Right lung (tissue), 2 donors: ENCODE measurements at regions not wholly inside any gene's neighbourhood (a gene's known extent, or its start where the extent isn't known, plus 50 kb on each side); places are given as distances from the start of the nearest gene placed in this dataset.
"Not testable (repeated sequence)": the region's sequence is repeated elsewhere in the genome, so short reads cannot be mapped to it uniquely, and the experiment has no call there.

ENCODE experiments used
- DNase-seq, 2 donors: peaks; one replicate each; pipeline ENCODE4 v3.0.0-alpha.2; 2013

GRCh38 chr5:153939101-153939500 is 99.6 kb downstream of the FAM114A2 start:
- no peak for DNase-seq

- no peak for DNase-seq
Measured at GRCh38 chr5:153938191-153938842, 100.4 kb downstream of the FAM114A2 start.

- no peak for DNase-seq
Measured at GRCh38 chr5:153937661-153938060, 101.0 kb downstream of the FAM114A2 start.

- not testable (repeated sequence) for DNase-seq
Measured at GRCh38 chr5:153935151-153935550, 103.6 kb downstream of the FAM114A2 start.

- DNase-seq = no peak
Measured at GRCh38 chr5:153926201-153926600, 112.5 kb downstream of the FAM114A2 start.

GRCh38 chr5:153919161-153919560 is 119.5 kb downstream of the FAM114A2 start:
- DNase-seq = no peak

- DNase-seq = no peak
Measured at GRCh38 chr5:153907170-153907775, 131.4 kb downstream of the FAM114A2 start.

- no peak for DNase-seq
Measured at GRCh38 chr5:153905219-153905618, 133.5 kb downstream of the FAM114A2 start.

- no peak for DNase-seq
Measured at GRCh38 chr5:153903321-153903720, 135.4 kb downstream of the FAM114A2 start.

- DNase-seq = no peak
Measured at GRCh38 chr5:153902016-153902415, 136.7 kb downstream of the FAM114A2 start.

- no peak for DNase-seq
Measured at GRCh38 chr5:153901449-153901848, 137.3 kb downstream of the FAM114A2 start.

GRCh38 chr5:153900703-153901395 is 137.9 kb downstream of the FAM114A2 start:
- no peak for DNase-seq

- DNase-seq = no peak
Measured at GRCh38 chr5:153899746-153900145, 139.0 kb downstream of the FAM114A2 start.

- DNase-seq = peak in 1 of 2 donors; percentile 9
Measured at GRCh38 chr5:153896701-153897100, 142.0 kb downstream of the FAM114A2 start.

- no peak for DNase-seq
Measured at GRCh38 chr5:153896117-153896516, 142.6 kb downstream of the FAM114A2 start.

GRCh38 chr5:153895266-153895665 is 143.4 kb downstream of the FAM114A2 start:
- no peak for DNase-seq

- DNase-seq = no peak
Measured at GRCh38 chr5:153893817-153894216, 144.9 kb downstream of the FAM114A2 start.

GRCh38 chr5:153891394-153891793 is 147.3 kb downstream of the FAM114A2 start:
- DNase-seq = no peak

- no peak for DNase-seq
Measured at GRCh38 chr5:153888781-153889180, 149.9 kb downstream of the FAM114A2 start.

- no peak for DNase-seq
Measured at GRCh38 chr5:153885141-153885540, 153.6 kb downstream of the FAM114A2 start.

GRCh38 chr5:153884612-153884957 is 154.1 kb downstream of the FAM114A2 start:
- no peak for DNase-seq

- DNase-seq = no peak
Measured at GRCh38 chr5:153883854-153884611, 154.7 kb downstream of the FAM114A2 start.

- DNase-seq = no peak
Measured at GRCh38 chr5:153881687-153882086, 157.0 kb downstream of the FAM114A2 start.
